ENCODE measurements at regions not wholly inside any gene's neighbourhood (a gene's known extent, or its start where the extent isn't known, plus 50 kb on each side); places are given as distances from the start of the nearest gene placed in this dataset.
A peak's percentile ranks its signal among the peaks of the same experiment; 100 is the strongest.
"Not testable (repeated sequence)": the region's sequence is repeated elsewhere in the genome, so short reads cannot be mapped to it uniquely, and the experiment has no call there.

- not testable (repeated sequence) for H3K4me2 ChIP-seq; H3K4me1 Mint-ChIP-seq; H2AFZ ChIP-seq; ATAC-seq; H3K9me2 ChIP-seq (ENCODE audit: insufficient read depth); H3K27me3 ChIP-seq (ENCODE audit: insufficient read depth); H3K4me3 Mint-ChIP-seq; H3K9me3 Mint-ChIP-seq; H4K20me1 ChIP-seq (replicated peaks; ENCODE audit: insufficient read depth); H3K27ac Mint-ChIP-seq; H3K4me3 ChIP-seq; H3K27me3 Mint-ChIP-seq (ENCODE audit: insufficient read depth, low read depth, poor library complexity); H3F3A ChIP-seq (replicated peaks; ENCODE audit: low read depth); H3K79me2 ChIP-seq (replicated peaks; ENCODE audit: insufficient read depth); H3K27ac ChIP-seq (ENCODE audit: low read depth); H3K36me3 Mint-ChIP-seq (ENCODE audit: low read depth); H3K4me1 ChIP-seq (ENCODE audit: insufficient read depth); DNase-seq (ENCODE audit: low spot score)
- H3K36me3 ChIP-seq (ENCODE audit: insufficient read depth), result peaks cover 29% of the 10 kb centered on the region
Measured at GRCh38 chr21:10424097-10424886, 97.1 kb upstream of the TPTE start.

- not testable (repeated sequence) for H3K27me3 Mint-ChIP-seq (ENCODE audit: insufficient read depth, low read depth, poor library complexity); H3K9me3 Mint-ChIP-seq; H3F3A ChIP-seq (replicated peaks; ENCODE audit: low read depth); H3K4me3 Mint-ChIP-seq; H3K4me1 Mint-ChIP-seq; H3K4me3 ChIP-seq; ATAC-seq; DNase-seq (ENCODE audit: low spot score); H3K27me3 ChIP-seq (ENCODE audit: insufficient read depth); H2AFZ ChIP-seq; H3K27ac ChIP-seq (ENCODE audit: low read depth); H3K79me2 ChIP-seq (replicated peaks; ENCODE audit: insufficient read depth); H3K9me2 ChIP-seq (ENCODE audit: insufficient read depth); H4K20me1 ChIP-seq (replicated peaks; ENCODE audit: insufficient read depth); H3K4me1 ChIP-seq (ENCODE audit: insufficient read depth); H3K4me2 ChIP-seq; H3K36me3 Mint-ChIP-seq (ENCODE audit: low read depth); H3K27ac Mint-ChIP-seq
- H3K36me3 ChIP-seq (ENCODE audit: insufficient read depth), result peaks cover 28% of the 10 kb centered on the region
Measured at GRCh38 chr21:10424887-10425145, 96.6 kb upstream of the TPTE start.

- H3K36me3 ChIP-seq (ENCODE audit: insufficient read depth), result peaks cover 29% of the 10 kb centered on the region
- H2AFZ ChIP-seq, result no peak overlapping the region
- H3K4me1 ChIP-seq (ENCODE audit: insufficient read depth), result no peaks in the 10 kb centered on the region
- no peak for ATAC-seq
- Mint-ChIP-seq H3K9me3 (no peaks in the 10 kb centered on the region), H3K36me3 (ENCODE audit: low read depth) (no peaks in the 10 kb centered on the region), H3K4me1 (no peaks in the 10 kb centered on the region), H3K4me3 (no peak overlapping the region), H3K27ac (no peak overlapping the region), H3K27me3 (ENCODE audit: insufficient read depth, low read depth, poor library complexity) (no peaks in the 10 kb centered on the region)
- TF ChIP-seq CREB1 (CRISPR knock-in tag; IDR thresholded peaks at IDR 0.05; ENCODE audit: low read depth) (no peak), JUNB (IDR thresholded peaks at IDR 0.05; ENCODE audit: unreplicated experiment) (no peak)
- H3K79me2 ChIP-seq (replicated peaks; ENCODE audit: insufficient read depth), result no peaks in the 10 kb centered on the region
- no peaks in the 10 kb centered on the region for H3F3A ChIP-seq (replicated peaks; ENCODE audit: low read depth)
- H3K9me2 ChIP-seq (ENCODE audit: insufficient read depth), result no peaks in the 10 kb centered on the region
- H4K20me1 ChIP-seq (replicated peaks; ENCODE audit: insufficient read depth), result no peaks in the 10 kb centered on the region
- DNase-seq (ENCODE audit: low spot score), result no peak
- H3K4me2 ChIP-seq, result no peak overlapping the region
- peak overlapping the region; percentile 17; the same call in 1 of the 2 replicates for H3K4me3 ChIP-seq
- H3K27ac ChIP-seq (ENCODE audit: low read depth), result no peak overlapping the region
- 0 out of 2 replicates have a peak, but pooled peaks cover 3% of the 10 kb centered on the region for H3K27me3 ChIP-seq (ENCODE audit: insufficient read depth)
Measured at GRCh38 chr21:10425856-10426255, 95.5 kb upstream of the TPTE start.

- H3K27me3 Mint-ChIP-seq (ENCODE audit: insufficient read depth, low read depth, poor library complexity); H3K4me3 Mint-ChIP-seq; H3K27ac Mint-ChIP-seq; H3K27me3 ChIP-seq (ENCODE audit: insufficient read depth); H3K4me3 ChIP-seq; H3K4me1 Mint-ChIP-seq; ATAC-seq; DNase-seq (ENCODE audit: low spot score); H3K9me2 ChIP-seq (ENCODE audit: insufficient read depth); H3K4me1 ChIP-seq (ENCODE audit: insufficient read depth); H2AFZ ChIP-seq; H4K20me1 ChIP-seq (replicated peaks; ENCODE audit: insufficient read depth); H3F3A ChIP-seq (replicated peaks; ENCODE audit: low read depth); H3K4me2 ChIP-seq; H3K27ac ChIP-seq (ENCODE audit: low read depth); H3K9me3 Mint-ChIP-seq; H3K79me2 ChIP-seq (replicated peaks; ENCODE audit: insufficient read depth); H3K36me3 Mint-ChIP-seq (ENCODE audit: low read depth): not testable (repeated sequence)
- H3K36me3 ChIP-seq (ENCODE audit: insufficient read depth), result peaks cover 32% of the 10 kb centered on the region
Measured at GRCh38 chr21:10426812-10427211, 94.6 kb upstream of the TPTE start.

GRCh38 chr21:10427277-10427676 lies 94.1 kb upstream of the TPTE start:
- ATAC-seq; H3K36me3 Mint-ChIP-seq (ENCODE audit: low read depth); H3K4me1 Mint-ChIP-seq; DNase-seq (ENCODE audit: low spot score); H3K9me2 ChIP-seq (ENCODE audit: insufficient read depth); H3K4me1 ChIP-seq (ENCODE audit: insufficient read depth); H3K27me3 Mint-ChIP-seq (ENCODE audit: insufficient read depth, low read depth, poor library complexity); H3K27ac ChIP-seq (ENCODE audit: low read depth); H3K9me3 Mint-ChIP-seq; H3K4me3 Mint-ChIP-seq; H3K4me2 ChIP-seq; H3K27ac Mint-ChIP-seq; H3K27me3 ChIP-seq (ENCODE audit: insufficient read depth); H3F3A ChIP-seq (replicated peaks; ENCODE audit: low read depth); H3K4me3 ChIP-seq; H3K79me2 ChIP-seq (replicated peaks; ENCODE audit: insufficient read depth); H4K20me1 ChIP-seq (replicated peaks; ENCODE audit: insufficient read depth); H2AFZ ChIP-seq: not testable (repeated sequence)
- peaks cover 37% of the 10 kb centered on the region for H3K36me3 ChIP-seq (ENCODE audit: insufficient read depth)

GRCh38 chr21:10428981-10429534 lies 92.3 kb upstream of the TPTE start:
- DNase-seq (ENCODE audit: low spot score); H3F3A ChIP-seq (replicated peaks; ENCODE audit: low read depth); H3K4me2 ChIP-seq; H3K79me2 ChIP-seq (replicated peaks; ENCODE audit: insufficient read depth); H3K27me3 ChIP-seq (ENCODE audit: insufficient read depth); H3K27ac Mint-ChIP-seq; H3K27ac ChIP-seq (ENCODE audit: low read depth); H2AFZ ChIP-seq; H3K4me3 ChIP-seq; H3K4me1 ChIP-seq (ENCODE audit: insufficient read depth); H3K9me3 Mint-ChIP-seq; H3K4me1 Mint-ChIP-seq; H3K36me3 Mint-ChIP-seq (ENCODE audit: low read depth); H3K4me3 Mint-ChIP-seq; H3K27me3 Mint-ChIP-seq (ENCODE audit: insufficient read depth, low read depth, poor library complexity); ATAC-seq; H3K9me2 ChIP-seq (ENCODE audit: insufficient read depth); H4K20me1 ChIP-seq (replicated peaks; ENCODE audit: insufficient read depth): not testable (repeated sequence)
- H3K36me3 ChIP-seq (ENCODE audit: insufficient read depth), result peaks cover 41% of the 10 kb centered on the region
